ENCODE measurements at regions not wholly inside any gene's neighbourhood (a gene's known extent, or its start where the extent isn't known, plus 50 kb on each side); places are given as distances from the start of the nearest gene placed in this dataset.

- no peaks in the 10 kb centered on the region for H3K9me3 ChIP-seq (ENCODE audit: control insufficient read depth, insufficient read depth, low read length)
- H3K4me1 ChIP-seq (ENCODE audit: control insufficient read depth, insufficient read depth, low read length), result no peaks in the 10 kb centered on the region; the same call in 1 of the 2 replicates
- H3K4me3 ChIP-seq (ENCODE audit: low read length), result no peak overlapping the region
- no CpG with 5 or more reads among the region's 2 CpGs for WGBS (ENCODE audit: insufficient coverage, insufficient read length)
- H3K36me3 ChIP-seq (ENCODE audit: control insufficient read depth, insufficient read depth, low read length), result no peaks in the 10 kb centered on the region
- no peak overlapping the region for H3K27ac ChIP-seq (ENCODE audit: low read length)
- no peaks in the 10 kb centered on the region for H3K27me3 ChIP-seq (ENCODE audit: control insufficient read depth, insufficient read depth, low read length)
- DNase-seq (ENCODE audit: low read depth, low spot score), result no peak
Measured at GRCh38 chr1:214199585-214199984, 81.4 kb upstream of the SMYD2 start.

- no peaks in the 10 kb centered on the region for H3K9me3 ChIP-seq (ENCODE audit: control insufficient read depth, insufficient read depth, low read length)
- H3K4me3 ChIP-seq (ENCODE audit: low read length), result no peak overlapping the region
- no peaks in the 10 kb centered on the region for H3K27me3 ChIP-seq (ENCODE audit: control insufficient read depth, insufficient read depth, low read length)
- H3K4me1 ChIP-seq (ENCODE audit: control insufficient read depth, insufficient read depth, low read length), result no peaks in the 10 kb centered on the region; the same call in 1 of the 2 replicates
- no peak for DNase-seq (ENCODE audit: low read depth, low spot score)
- no CpG with 5 or more reads among the region's 3 CpGs for WGBS (ENCODE audit: insufficient coverage, insufficient read length)
- no peaks in the 10 kb centered on the region for H3K36me3 ChIP-seq (ENCODE audit: control insufficient read depth, insufficient read depth, low read length)
- H3K27ac ChIP-seq (ENCODE audit: low read length), result no peak overlapping the region
Measured at GRCh38 chr1:214202992-214203391, 78.0 kb upstream of the SMYD2 start.

GRCh38 chr1:214205053-214205452 is 75.9 kb upstream of the SMYD2 start:
- Histone ChIP-seq H3K9me3 (ENCODE audit: control insufficient read depth, insufficient read depth, low read length) (no peaks in the 10 kb centered on the region), H3K4me3 (ENCODE audit: low read length) (no peak overlapping the region), H3K36me3 (ENCODE audit: control insufficient read depth, insufficient read depth, low read length) (no peaks in the 10 kb centered on the region), H3K27me3 (ENCODE audit: control insufficient read depth, insufficient read depth, low read length) (no peaks in the 10 kb centered on the region), H3K27ac (ENCODE audit: low read length) (no peak overlapping the region), H3K4me1 (ENCODE audit: control insufficient read depth, insufficient read depth, low read length) (no peaks in the 10 kb centered on the region; the same call in 1 of the 2 replicates)
- DNase-seq (ENCODE audit: low read depth, low spot score), result no peak
- WGBS (ENCODE audit: insufficient coverage, insufficient read length), result no CpG with 5 or more reads among the region's 8 CpGs

- Histone ChIP-seq H3K4me1 (ENCODE audit: control insufficient read depth, insufficient read depth, low read length) (no peaks in the 10 kb centered on the region), H3K4me3 (ENCODE audit: low read length) (no peak overlapping the region), H3K27me3 (ENCODE audit: control insufficient read depth, insufficient read depth, low read length) (no peaks in the 10 kb centered on the region), H3K27ac (ENCODE audit: low read length) (no peak overlapping the region), H3K9me3 (ENCODE audit: control insufficient read depth, insufficient read depth, low read length) (no peaks in the 10 kb centered on the region), H3K36me3 (ENCODE audit: control insufficient read depth, insufficient read depth, low read length) (no peaks in the 10 kb centered on the region)
- no peak for DNase-seq (ENCODE audit: low read depth, low spot score)
- no CpG with 5 or more reads among the region's 14 CpGs for WGBS (ENCODE audit: insufficient coverage, insufficient read length)
Measured at GRCh38 chr1:214208460-214208859, 72.5 kb upstream of the SMYD2 start.

- no CpG with 5 or more reads among the region's 7 CpGs for WGBS (ENCODE audit: insufficient coverage, insufficient read length)
- no peaks in the 10 kb centered on the region for H3K9me3 ChIP-seq (ENCODE audit: control insufficient read depth, insufficient read depth, low read length)
- H3K27ac ChIP-seq (ENCODE audit: low read length), result no peak overlapping the region
- no peak for DNase-seq (ENCODE audit: low read depth, low spot score)
- H3K36me3 ChIP-seq (ENCODE audit: control insufficient read depth, insufficient read depth, low read length), result no peaks in the 10 kb centered on the region
- H3K4me3 ChIP-seq (ENCODE audit: low read length), result no peak overlapping the region
- no peaks in the 10 kb centered on the region; the same call in 1 of the 2 replicates for H3K4me1 ChIP-seq (ENCODE audit: control insufficient read depth, insufficient read depth, low read length)
- H3K27me3 ChIP-seq (ENCODE audit: control insufficient read depth, insufficient read depth, low read length), result no peaks in the 10 kb centered on the region
Measured at GRCh38 chr1:214209260-214209808, 71.6 kb upstream of the SMYD2 start.

GRCh38 chr1:214213136-214213535 is 67.8 kb upstream of the SMYD2 start:
- Histone ChIP-seq H3K9me3 (ENCODE audit: control insufficient read depth, insufficient read depth, low read length) (no peaks in the 10 kb centered on the region), H3K27ac (ENCODE audit: low read length) (no peak overlapping the region), H3K4me1 (ENCODE audit: control insufficient read depth, insufficient read depth, low read length) (no peaks in the 10 kb centered on the region; the same call in 1 of the 2 replicates), H3K36me3 (ENCODE audit: control insufficient read depth, insufficient read depth, low read length) (no peaks in the 10 kb centered on the region), H3K27me3 (ENCODE audit: control insufficient read depth, insufficient read depth, low read length) (no peaks in the 10 kb centered on the region), H3K4me3 (ENCODE audit: low read length) (no peak overlapping the region)
- WGBS (ENCODE audit: insufficient coverage, insufficient read length), result no CpG with 5 or more reads among the region's 4 CpGs
- DNase-seq (ENCODE audit: low read depth, low spot score), result no peak

GRCh38 chr1:214214851-214215250 is 66.1 kb upstream of the SMYD2 start:
- WGBS (ENCODE audit: insufficient coverage, insufficient read length), result no CpG with 5 or more reads among the region's 1 CpG
- no peaks in the 10 kb centered on the region; the same call in 1 of the 2 replicates for H3K4me1 ChIP-seq (ENCODE audit: control insufficient read depth, insufficient read depth, low read length)
- H3K9me3 ChIP-seq (ENCODE audit: control insufficient read depth, insufficient read depth, low read length), result no peaks in the 10 kb centered on the region

GRCh38 chr1:214215583-214215982 is 65.4 kb upstream of the SMYD2 start:
- Histone ChIP-seq H3K4me1 (ENCODE audit: control insufficient read depth, insufficient read depth, low read length) (no peaks in the 10 kb centered on the region; the same call in 1 of the 2 replicates), H3K4me3 (ENCODE audit: low read length) (no peak overlapping the region), H3K9me3 (ENCODE audit: control insufficient read depth, insufficient read depth, low read length) (no peaks in the 10 kb centered on the region), H3K27me3 (ENCODE audit: control insufficient read depth, insufficient read depth, low read length) (no peaks in the 10 kb centered on the region), H3K27ac (ENCODE audit: low read length) (no peak overlapping the region), H3K36me3 (ENCODE audit: control insufficient read depth, insufficient read depth, low read length) (no peaks in the 10 kb centered on the region)
- no CpG with 5 or more reads among the region's 3 CpGs for WGBS (ENCODE audit: insufficient coverage, insufficient read length)
- DNase-seq (ENCODE audit: low read depth, low spot score), result no peak

More at GRCh38 chr1:214214851-214215250, 66.1 kb upstream of the SMYD2 start:
- Histone ChIP-seq H3K36me3 (ENCODE audit: control insufficient read depth, insufficient read depth, low read length) (no peaks in the 10 kb centered on the region), H3K27me3 (ENCODE audit: control insufficient read depth, insufficient read depth, low read length) (no peaks in the 10 kb centered on the region), H3K27ac (ENCODE audit: low read length) (no peak overlapping the region), H3K4me3 (ENCODE audit: low read length) (no peak overlapping the region)
- no peak for DNase-seq (ENCODE audit: low read depth, low spot score)

- DNase-seq (ENCODE audit: low read depth, low spot score), result no peak
- no CpG with 5 or more reads among the region's 1 CpG for WGBS (ENCODE audit: insufficient coverage, insufficient read length)
- Histone ChIP-seq H3K4me3 (ENCODE audit: low read length) (no peak overlapping the region), H3K36me3 (ENCODE audit: control insufficient read depth, insufficient read depth, low read length) (no peaks in the 10 kb centered on the region), H3K27me3 (ENCODE audit: control insufficient read depth, insufficient read depth, low read length) (no peaks in the 10 kb centered on the region), H3K4me1 (ENCODE audit: control insufficient read depth, insufficient read depth, low read length) (no peaks in the 10 kb centered on the region; the same call in 1 of the 2 replicates), H3K27ac (ENCODE audit: low read length) (no peak overlapping the region), H3K9me3 (ENCODE audit: control insufficient read depth, insufficient read depth, low read length) (no peaks in the 10 kb centered on the region)
Measured at GRCh38 chr1:214216021-214216420, 64.9 kb upstream of the SMYD2 start.

GRCh38 chr1:214216779-214217178 is 64.2 kb upstream of the SMYD2 start:
- Histone ChIP-seq H3K36me3 (ENCODE audit: control insufficient read depth, insufficient read depth, low read length) (no peaks in the 10 kb centered on the region), H3K27me3 (ENCODE audit: control insufficient read depth, insufficient read depth, low read length) (no peaks in the 10 kb centered on the region), H3K4me3 (ENCODE audit: low read length) (no peak overlapping the region), H3K27ac (ENCODE audit: low read length) (no peak overlapping the region), H3K9me3 (ENCODE audit: control insufficient read depth, insufficient read depth, low read length) (no peaks in the 10 kb centered on the region), H3K4me1 (ENCODE audit: control insufficient read depth, insufficient read depth, low read length) (no peaks in the 10 kb centered on the region; the same call in 1 of the 2 replicates)
- no peak for DNase-seq (ENCODE audit: low read depth, low spot score)

GRCh38 chr1:214219902-214220301 is 61.1 kb upstream of the SMYD2 start:
- Histone ChIP-seq H3K4me1 (ENCODE audit: control insufficient read depth, insufficient read depth, low read length) (no peaks in the 10 kb centered on the region), H3K27ac (ENCODE audit: low read length) (no peak overlapping the region), H3K4me3 (ENCODE audit: low read length) (no peak overlapping the region), H3K9me3 (ENCODE audit: control insufficient read depth, insufficient read depth, low read length) (no peaks in the 10 kb centered on the region), H3K36me3 (ENCODE audit: control insufficient read depth, insufficient read depth, low read length) (no peaks in the 10 kb centered on the region), H3K27me3 (ENCODE audit: control insufficient read depth, insufficient read depth, low read length) (no peaks in the 10 kb centered on the region; the same call in 1 of the 2 replicates)
- no peak for DNase-seq (ENCODE audit: low read depth, low spot score)
- no CpG with 5 or more reads among the region's 4 CpGs for WGBS (ENCODE audit: insufficient coverage, insufficient read length)

All from iPS DF 6.9 (cell line).